ENCODE measurements at regions not wholly inside any gene's neighbourhood (a gene's known extent, or its start where the extent isn't known, plus 50 kb on each side); places are given as distances from the start of the nearest gene placed in this dataset.

GRCh38 chr11:116698080-116698479 lies 74.7 kb downstream of the BUD13 start:
- intact Hi-C loops (cut with micrococcal nuclease) = loop anchor here (10.0 kb wide), 1 partner anchor 1953 kb away; no protein-coding TSS in a partner anchor
- no peak for ATAC-seq
- Mint-ChIP-seq H3K4me1 (peaks cover 0 to 5% of the 10 kb centered on the region in 2 donors), H3K4me3 (no peak overlapping the region), H3K36me3 (no peaks in the 10 kb centered on the region), H3K9me3 (no peaks in the 10 kb centered on the region), H3K27me3 (ENCODE audit: low read depth in 2 of 2) (peaks cover 0 to 6% of the 10 kb centered on the region in 2 donors), H3K27ac (no peak overlapping the region)
- Histone ChIP-seq H3K4me1 (ENCODE audit: control insufficient read depth, insufficient read depth, low read length) (no peaks in the 10 kb centered on the region), H3K9me3 (ENCODE audit: control insufficient read depth, insufficient read depth, low read length) (no peaks in the 10 kb centered on the region), H3K4me3 (ENCODE audit: low read length) (no peak overlapping the region), H3K27me3 (ENCODE audit: control insufficient read depth, insufficient read depth, low read length) (no peaks in the 10 kb centered on the region), H3K36me3 (ENCODE audit: control insufficient read depth, insufficient read depth, low read length) (no peaks in the 10 kb centered on the region), H3K27ac (ENCODE audit: low read length) (no peak overlapping the region)
- no peak for DNase-seq
- TF ChIP-seq CTCF (IDR thresholded peaks at IDR 0.05) = no peak
- 100% methylated on average over 1 of the region's 1 CpG for WGBS (ENCODE audit: insufficient coverage)

DNA sequence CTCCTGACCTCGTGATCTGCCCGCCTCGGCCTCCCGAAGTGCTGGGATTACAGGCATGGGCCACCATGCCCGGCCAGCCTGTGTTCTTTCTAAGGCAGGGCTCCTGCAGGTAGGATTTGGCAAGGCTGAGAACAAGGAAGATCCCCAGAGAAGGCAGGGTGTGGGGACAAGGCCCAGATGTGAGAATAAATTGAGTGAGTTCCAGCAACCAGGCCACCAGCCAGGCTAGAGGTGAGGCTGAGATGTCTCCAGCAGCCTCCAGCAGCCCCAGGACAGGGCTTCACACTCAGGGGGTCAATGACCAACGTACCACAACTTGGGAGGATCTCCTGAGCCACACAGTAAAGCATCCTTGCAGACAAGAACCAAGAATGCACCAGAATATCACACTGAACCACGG lies 75.1 kb downstream of the BUD13 start:
- no peak for ATAC-seq
- H3K36me3 ChIP-seq (ENCODE audit: control insufficient read depth, insufficient read depth, low read length) = no peaks in the 10 kb centered on the region
- TF ChIP-seq CTCF (IDR thresholded peaks at IDR 0.05) = no peak
- no peaks in the 10 kb centered on the region for H3K4me1 ChIP-seq (ENCODE audit: control insufficient read depth, insufficient read depth, low read length)
- Mint-ChIP-seq H3K4me1 (peaks cover 0 to 5% of the 10 kb centered on the region in 2 donors), H3K27ac (no peak overlapping the region), H3K4me3 (no peak overlapping the region), H3K9me3 (no peaks in the 10 kb centered on the region), H3K36me3 (no peaks in the 10 kb centered on the region), H3K27me3 (ENCODE audit: low read depth in 2 of 2) (peaks cover 0 to 6% of the 10 kb centered on the region in 2 donors)
- 73% methylated on average over 7 of the region's 7 CpGs for WGBS (ENCODE audit: insufficient coverage)
- H3K27me3 ChIP-seq (ENCODE audit: control insufficient read depth, insufficient read depth, low read length) = no peaks in the 10 kb centered on the region
- H3K27ac ChIP-seq (ENCODE audit: low read length) = no peak overlapping the region
- intact Hi-C loops (cut with micrococcal nuclease) = loop anchor here (10.0 kb wide), 1 partner anchor 1953 kb away; no protein-coding TSS in a partner anchor
- no peak overlapping the region for H3K4me3 ChIP-seq (ENCODE audit: low read length)
- DNase-seq = no peak
- H3K9me3 ChIP-seq (ENCODE audit: control insufficient read depth, insufficient read depth, low read length) = no peaks in the 10 kb centered on the region

DNA sequence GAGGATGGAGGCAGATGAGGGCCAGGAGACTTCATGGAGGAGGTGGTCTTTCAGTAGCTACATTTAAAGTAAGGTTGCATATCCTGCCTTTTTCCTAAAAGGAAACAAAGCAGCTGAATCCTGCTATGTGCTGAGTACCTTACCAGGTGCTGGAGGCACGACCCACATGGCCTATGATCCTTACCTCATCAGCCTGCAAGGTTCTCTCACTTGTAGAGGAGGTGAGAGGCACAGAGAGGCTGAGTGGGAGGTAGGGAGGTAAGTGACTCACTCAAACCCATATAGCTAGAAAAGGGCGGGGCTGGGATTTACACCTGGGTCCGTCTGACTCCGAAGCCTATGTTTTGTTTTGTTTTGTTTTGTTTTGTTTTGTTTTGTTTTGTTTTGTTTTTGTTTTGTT lies 75.8 kb downstream of the BUD13 start:
- intact Hi-C loops (cut with micrococcal nuclease) = loop anchor here (10.0 kb wide), 1 partner anchor 1952 kb away; no protein-coding TSS in a partner anchor
- WGBS (ENCODE audit: insufficient coverage) = 67% methylated on average over 2 of the region's 4 CpGs
- DNase-seq = no peak
- H3K27me3 ChIP-seq (ENCODE audit: control insufficient read depth, insufficient read depth, low read length) = no peaks in the 10 kb centered on the region
- H3K4me1 Mint-ChIP-seq = peaks cover 0 to 5% of the 10 kb centered on the region in 2 donors
- H3K27ac ChIP-seq (ENCODE audit: low read length) = no peak overlapping the region
- H3K4me3 ChIP-seq (ENCODE audit: low read length) = no peak overlapping the region
- TF ChIP-seq CTCF (IDR thresholded peaks at IDR 0.05) = no peak
- H3K4me1 ChIP-seq (ENCODE audit: control insufficient read depth, insufficient read depth, low read length) = no peaks in the 10 kb centered on the region
- no peaks in the 10 kb centered on the region for H3K9me3 ChIP-seq (ENCODE audit: control insufficient read depth, insufficient read depth, low read length)
- ATAC-seq = no peak
- H3K36me3 ChIP-seq (ENCODE audit: control insufficient read depth, insufficient read depth, low read length) = no peaks in the 10 kb centered on the region
- no peak overlapping the region for H3K4me3 Mint-ChIP-seq
- H3K27ac Mint-ChIP-seq = no peak overlapping the region
- no peaks in the 10 kb centered on the region for H3K9me3 Mint-ChIP-seq
- no peaks in the 10 kb centered on the region for H3K36me3 Mint-ChIP-seq
- peaks cover 0 to 6% of the 10 kb centered on the region in 2 donors for H3K27me3 Mint-ChIP-seq (ENCODE audit: low read depth in 2 of 2)

GRCh38 chr11:116696381-116696941 lies 76.3 kb downstream of the BUD13 start:
- Histone ChIP-seq H3K4me3 (ENCODE audit: low read length) (no peak overlapping the region), H3K4me1 (ENCODE audit: control insufficient read depth, insufficient read depth, low read length) (no peaks in the 10 kb centered on the region), H3K9me3 (ENCODE audit: control insufficient read depth, insufficient read depth, low read length) (no peaks in the 10 kb centered on the region), H3K27ac (ENCODE audit: low read length) (no peak overlapping the region), H3K27me3 (ENCODE audit: control insufficient read depth, insufficient read depth, low read length) (no peaks in the 10 kb centered on the region), H3K36me3 (ENCODE audit: control insufficient read depth, insufficient read depth, low read length) (no peaks in the 10 kb centered on the region)
- Mint-ChIP-seq H3K27me3 (ENCODE audit: low read depth in 2 of 2) (peaks cover 0 to 6% of the 10 kb centered on the region in 2 donors), H3K4me3 (no peak overlapping the region), H3K4me1 (peaks cover 0 to 5% of the 10 kb centered on the region in 2 donors), H3K9me3 (no peaks in the 10 kb centered on the region), H3K27ac (no peak overlapping the region), H3K36me3 (no peaks in the 10 kb centered on the region)
- DNase-seq (no peak), ATAC-seq (no peak)
- 32% methylated on average over 11 of the region's 11 CpGs for WGBS (ENCODE audit: insufficient coverage)
- TF ChIP-seq CTCF (IDR thresholded peaks at IDR 0.05) = no peak
- intact Hi-C loops (cut with micrococcal nuclease) = loop anchor here (10.0 kb wide), 1 partner anchor 1952 kb away; no protein-coding TSS in a partner anchor
